Calu3 (cell line): ENCODE measurements at regions not wholly inside any gene's neighbourhood (a gene's known extent, or its start where the extent isn't known, plus 50 kb on each side); places are given as distances from the start of the nearest gene placed in this dataset.

Source experiments
- BruUV-seq: library from RNA; stranded (reverse); fragments of 400-500 nt; replicated peaks from 2 replicates; lab custom pipeline; 2021; lab: Mats Ljungman, UMichigan
- CTCF ChIA-PET: fragments of 300-600 bp; sonication (Branson Sonifier 250); formaldehyde crosslinking; loops from one replicate; lab custom pipeline; 2022; ENCODE audit warnings: antibody characterized with exemption; lab: Charles Lee
- DNase-seq: peaks from one replicate; pipeline ENCODE4 v3.0.0; 2022
- H3K27ac Mint-ChIP-seq: one replicate; pipeline ENCODE4 v1.8.0; 2022; ENCODE audit warnings: mixed read lengths; ENCODE audit not compliant: unreplicated experiment
- H3K27me3 Mint-ChIP-seq: one replicate; pipeline ENCODE4 v1.8.0; 2022; ENCODE audit warnings: mixed read lengths; ENCODE audit not compliant: unreplicated experiment
- H3K36me3 Mint-ChIP-seq: one replicate; pipeline ENCODE4 v1.8.0; 2022; ENCODE audit warnings: mild to moderate bottlenecking, moderate library complexity, mixed read lengths; ENCODE audit not compliant: insufficient read depth, unreplicated experiment
- H3K4me1 Mint-ChIP-seq: one replicate; pipeline ENCODE4 v1.8.0; 2022; ENCODE audit warnings: mild to moderate bottlenecking, low read depth, mixed read lengths; ENCODE audit not compliant: unreplicated experiment
- H3K4me3 Mint-ChIP-seq: one replicate; pipeline ENCODE4 v1.8.0; 2022; ENCODE audit warnings: mild to moderate bottlenecking, low read depth, moderate library complexity, mixed read lengths; ENCODE audit not compliant: unreplicated experiment
- H3K9me3 Mint-ChIP-seq: one replicate; pipeline ENCODE4 v1.8.0; 2022; ENCODE audit warnings: low read depth, mixed read lengths; ENCODE audit not compliant: unreplicated experiment
- CTCF ChIP-seq: fragments of 200-600 bp; IDR thresholded peaks from one replicate; pipeline ENCODE4 v1.8.0; 2022; ENCODE audit warnings: antibody characterized with exemption; ENCODE audit not compliant: unreplicated experiment
- intact Hi-C: fragments of 100-400 bp; cut with micrococcal nuclease; formaldehyde crosslinking; loops from one replicate; pipeline ENCODE4 v1.10.0; 2022; ENCODE audit not compliant: unreplicated experiment

DNA sequence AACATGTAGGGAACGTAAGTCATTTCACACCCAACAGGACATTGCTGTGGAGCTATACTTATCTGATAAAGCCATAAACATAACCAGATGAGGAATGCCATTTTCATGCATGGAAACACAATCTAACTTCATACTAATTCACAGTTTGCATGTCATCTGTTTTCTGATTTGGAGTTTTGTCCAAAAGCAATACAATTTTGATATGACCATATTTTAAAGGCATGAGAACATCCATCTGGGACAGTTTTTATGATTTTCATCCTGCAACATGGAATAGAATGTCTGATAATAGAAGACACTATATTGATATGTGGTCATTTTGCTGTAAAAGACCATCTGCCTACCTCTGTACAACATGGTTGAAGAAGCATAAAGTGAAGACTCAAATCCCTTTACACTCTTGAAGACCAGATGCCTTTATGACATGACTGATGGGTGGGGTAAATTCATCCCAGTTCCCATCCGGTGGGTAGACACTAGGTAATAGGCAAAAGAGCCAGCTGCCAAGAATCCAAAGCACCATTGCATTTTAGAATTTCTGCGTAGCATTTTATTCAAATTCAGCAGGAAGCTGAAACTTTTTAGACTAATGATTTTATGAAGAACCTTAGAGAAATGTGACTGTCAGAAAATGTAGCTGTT is 309.8 kb downstream of the LMO7 start:
- no peaks in the 10 kb centered on the region for H3K4me1 Mint-ChIP-seq
- H3K36me3 Mint-ChIP-seq, result no peaks in the 10 kb centered on the region
- intact Hi-C loops, result no loop called here
- no TSS peak for BruUV-seq
- no peak for DNase-seq
- no peak overlapping the region for H3K27ac Mint-ChIP-seq
- H3K4me3 Mint-ChIP-seq, result no peak overlapping the region
- TF ChIP-seq CTCF, result no peak
- H3K27me3 Mint-ChIP-seq, result no peaks in the 10 kb centered on the region
- CTCF ChIA-PET, result no interaction called here
- H3K9me3 Mint-ChIP-seq, result no peaks in the 10 kb centered on the region

DNA sequence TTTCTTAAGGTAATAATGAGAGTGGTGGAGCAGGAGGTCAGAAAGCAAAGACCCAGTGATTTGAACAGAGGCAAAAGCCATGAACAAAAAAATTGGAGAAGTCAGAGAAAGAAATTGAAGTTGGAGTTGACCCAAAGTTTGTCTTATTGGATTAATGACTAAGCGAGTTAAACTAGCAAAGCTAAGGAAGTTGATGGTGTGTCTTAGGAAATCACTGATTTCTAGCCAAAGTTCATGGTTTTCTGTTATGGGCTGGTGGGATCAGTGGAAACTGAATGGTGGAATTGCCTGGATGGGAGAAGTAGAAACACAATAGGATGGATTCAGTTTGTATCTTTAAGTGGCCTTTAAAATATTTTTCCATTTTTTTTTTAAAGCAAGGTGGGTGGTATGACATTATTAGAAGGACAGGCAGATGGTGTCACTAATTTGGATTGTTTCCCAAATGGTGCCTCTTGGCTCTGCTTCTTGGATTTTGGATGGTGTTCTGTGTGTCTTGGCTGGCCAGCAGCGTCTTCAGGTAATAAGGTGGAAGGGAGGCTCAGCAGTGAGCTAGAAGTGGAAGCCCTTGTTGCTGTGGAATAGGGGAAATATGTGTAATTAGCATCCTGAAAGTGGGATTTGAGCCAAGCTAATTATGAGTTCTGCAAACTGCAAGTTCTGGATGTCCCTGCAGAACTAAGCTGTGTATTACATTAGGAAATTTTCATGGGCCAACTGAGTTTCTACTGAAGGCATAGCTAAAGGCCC is 302.9 kb downstream of the LMO7 start:
- Mint-ChIP-seq H3K4me3 (no peak overlapping the region), H3K9me3 (no peaks in the 10 kb centered on the region), H3K27ac (peak overlapping the region; percentile 34), H3K36me3 (no peaks in the 10 kb centered on the region), H3K27me3 (no peaks in the 10 kb centered on the region), H3K4me1 (peaks cover 6% of the 10 kb centered on the region)
- no TSS peak for BruUV-seq
- intact Hi-C loops, result no loop called here
- CTCF ChIA-PET, result no interaction called here
- no peak for DNase-seq
- no peak for TF ChIP-seq CTCF

GRCh38 chr13:75936791-75937190 is 300.7 kb downstream of the LMO7 start:
- no peak overlapping the region for H3K27ac Mint-ChIP-seq
- H3K9me3 Mint-ChIP-seq, result no peaks in the 10 kb centered on the region
- H3K36me3 Mint-ChIP-seq, result no peaks in the 10 kb centered on the region
- intact Hi-C loops, result no loop called here
- TF ChIP-seq CTCF, result no peak
- peaks cover 6% of the 10 kb centered on the region for H3K4me1 Mint-ChIP-seq
- no peak for DNase-seq
- H3K4me3 Mint-ChIP-seq, result no peak overlapping the region
- no peaks in the 10 kb centered on the region for H3K27me3 Mint-ChIP-seq
- BruUV-seq, result no TSS peak
- CTCF ChIA-PET, result no interaction called here

GRCh38 chr13:75935805-75936204 is 299.7 kb downstream of the LMO7 start:
- Mint-ChIP-seq H3K36me3 (no peaks in the 10 kb centered on the region), H3K4me3 (no peak overlapping the region), H3K4me1 (peaks cover 6% of the 10 kb centered on the region), H3K27me3 (no peaks in the 10 kb centered on the region), H3K9me3 (no peaks in the 10 kb centered on the region), H3K27ac (no peak overlapping the region)
- no peak for DNase-seq
- TF ChIP-seq CTCF, result no peak
- intact Hi-C loops, result no loop called here
- no TSS peak for BruUV-seq
- CTCF ChIA-PET, result no interaction called here
